ENCODE measurements at regions not wholly inside any gene's neighbourhood (a gene's known extent, or its start where the extent isn't known, plus 50 kb on each side); places are given as distances from the start of the nearest gene placed in this dataset.

DNA sequence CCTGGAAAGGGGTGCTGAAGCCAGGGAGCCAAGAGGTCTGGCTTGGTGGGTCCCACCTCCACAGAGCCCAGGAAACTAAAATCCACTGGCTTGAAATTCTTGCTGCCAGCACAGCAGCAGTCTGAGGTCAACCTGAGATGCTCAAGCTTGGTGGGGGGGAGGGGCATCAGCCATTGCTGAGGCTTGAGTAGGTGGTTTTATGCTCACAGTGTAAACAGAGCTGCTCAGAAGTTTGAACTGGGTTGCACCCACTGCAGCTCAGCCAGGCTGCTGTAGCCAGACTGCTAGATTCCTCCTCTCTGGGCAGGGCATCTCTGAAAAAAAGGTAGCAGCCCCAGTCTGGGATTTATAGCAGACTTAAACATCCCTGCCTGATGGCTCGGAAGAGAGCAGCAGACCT is 55.5 kb upstream of the FBXL17 start:
- ChIA-PET POLR2A (no interaction called here), CTCF (interaction anchor here (1.8 kb wide), 1 partner anchor 10 kb away, joined by 4 read pairs; no protein-coding TSS in a partner anchor)
- TF ChIP-seq, protein P1, sequence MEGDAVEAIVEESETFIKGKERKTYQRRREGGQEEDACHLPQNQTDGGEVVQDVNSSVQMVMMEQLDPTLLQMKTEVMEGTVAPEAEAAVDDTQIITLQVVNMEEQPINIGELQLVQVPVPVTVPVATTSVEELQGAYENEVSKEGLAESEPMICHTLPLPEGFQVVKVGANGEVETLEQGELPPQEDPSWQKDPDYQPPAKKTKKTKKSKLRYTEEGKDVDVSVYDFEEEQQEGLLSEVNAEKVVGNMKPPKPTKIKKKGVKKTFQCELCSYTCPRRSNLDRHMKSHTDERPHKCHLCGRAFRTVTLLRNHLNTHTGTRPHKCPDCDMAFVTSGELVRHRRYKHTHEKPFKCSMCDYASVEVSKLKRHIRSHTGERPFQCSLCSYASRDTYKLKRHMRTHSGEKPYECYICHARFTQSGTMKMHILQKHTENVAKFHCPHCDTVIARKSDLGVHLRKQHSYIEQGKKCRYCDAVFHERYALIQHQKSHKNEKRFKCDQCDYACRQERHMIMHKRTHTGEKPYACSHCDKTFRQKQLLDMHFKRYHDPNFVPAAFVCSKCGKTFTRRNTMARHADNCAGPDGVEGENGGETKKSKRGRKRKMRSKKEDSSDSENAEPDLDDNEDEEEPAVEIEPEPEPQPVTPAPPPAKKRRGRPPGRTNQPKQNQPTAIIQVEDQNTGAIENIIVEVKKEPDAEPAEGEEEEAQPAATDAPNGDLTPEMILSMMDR (IDR thresholded peaks at IDR 0.05; ENCODE audit: control extremely low read depth, extremely low read depth, low read depth, missing control alignments), result no peak
- DNase-seq (ENCODE audit: extremely low spot score), result no peak

DNA sequence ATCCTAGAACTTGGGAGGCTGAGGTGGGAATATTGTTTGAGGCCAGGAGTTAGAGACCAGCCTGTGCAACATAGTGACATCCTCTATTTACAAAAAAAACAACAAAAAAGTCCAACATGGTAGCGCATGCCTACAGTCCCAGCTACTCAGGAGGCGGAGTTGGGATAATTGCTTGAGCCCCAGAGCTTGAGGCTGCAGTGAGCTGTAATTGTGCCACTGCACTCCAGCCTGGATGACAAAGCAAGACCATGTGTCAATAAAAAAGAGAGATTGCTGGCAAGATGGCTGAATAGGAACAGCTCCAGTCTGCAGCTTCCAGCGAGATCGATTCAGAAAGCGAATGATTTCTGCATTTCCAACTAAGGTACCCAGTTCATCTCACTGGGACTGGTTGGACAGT is 54.8 kb upstream of the FBXL17 start:
- DNase-seq (ENCODE audit: extremely low spot score), result no peak
- ChIA-PET POLR2A (no interaction called here), CTCF (interaction anchor here (0.9 to 1.8 kb wide), 2 partner anchors 9 kb away, joined by 3 to 4 read pairs; no protein-coding TSS in a partner anchor)
- TF ChIP-seq, protein P1 (IDR thresholded peaks at IDR 0.05; ENCODE audit: control extremely low read depth, extremely low read depth, low read depth, missing control alignments), result no peak

DNA sequence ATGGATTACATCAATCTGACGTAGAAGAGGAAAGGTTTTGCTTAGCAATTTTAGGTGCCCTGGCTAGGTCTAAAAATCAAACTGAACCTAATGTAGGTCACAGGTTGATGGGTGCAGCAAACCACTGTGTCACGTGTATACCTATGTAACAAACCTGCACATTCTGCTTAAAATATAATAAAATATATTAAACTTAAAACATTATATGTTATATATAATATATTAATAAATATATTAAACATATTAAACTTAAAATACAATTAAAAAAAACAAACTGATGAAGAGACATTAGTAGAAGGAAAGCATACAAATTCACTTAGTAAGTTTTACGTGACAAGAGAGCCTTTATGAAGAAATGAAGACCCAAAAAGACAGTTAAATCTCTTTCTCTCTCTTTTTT is 51.7 kb upstream of the FBXL17 start:
- ChIA-PET POLR2A (no interaction called here), CTCF (no interaction called here)
- TF ChIP-seq, protein P1 (IDR thresholded peaks at IDR 0.05; ENCODE audit: control extremely low read depth, extremely low read depth, low read depth, missing control alignments), result no peak
- DNase-seq (ENCODE audit: extremely low spot score), result no peak

DNA sequence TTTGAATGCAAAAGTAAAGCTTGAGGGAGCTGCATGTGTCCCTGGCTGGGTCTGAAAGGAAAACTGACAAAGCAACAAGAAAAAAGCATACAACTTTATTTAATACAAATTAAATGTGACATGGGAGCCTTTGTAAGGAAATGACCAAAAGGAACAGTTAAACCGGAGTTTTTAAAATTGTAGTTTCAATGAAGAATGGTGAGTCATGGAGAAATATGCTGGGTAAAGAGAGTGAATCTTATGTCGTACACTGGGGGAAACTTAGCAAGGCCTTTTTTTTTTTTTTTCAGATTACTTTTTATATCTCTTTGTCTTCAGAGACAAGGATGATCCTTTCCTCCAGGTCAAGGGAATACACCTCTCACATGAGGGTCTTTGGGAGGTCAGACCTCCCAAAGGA is 50.1 kb upstream of the FBXL17 start:
- ChIA-PET CTCF (interaction anchor here (1.0 kb wide), 1 partner anchor 14 kb away, joined by 3 read pairs; no protein-coding TSS in a partner anchor), POLR2A (no interaction called here)
- no peak for DNase-seq (ENCODE audit: extremely low spot score)
- TF ChIP-seq, protein P1 (IDR thresholded peaks at IDR 0.05; ENCODE audit: control extremely low read depth, extremely low read depth, low read depth, missing control alignments), result no peak

Data from GM10248 (cell line).